ENCODE measurements at regions not wholly inside any gene's neighbourhood (a gene's known extent, or its start where the extent isn't known, plus 50 kb on each side); places are given as distances from the start of the nearest gene placed in this dataset.
"Not testable (repeated sequence)": the region's sequence is repeated elsewhere in the genome, so short reads cannot be mapped to it uniquely, and the experiment has no call there.

DNA sequence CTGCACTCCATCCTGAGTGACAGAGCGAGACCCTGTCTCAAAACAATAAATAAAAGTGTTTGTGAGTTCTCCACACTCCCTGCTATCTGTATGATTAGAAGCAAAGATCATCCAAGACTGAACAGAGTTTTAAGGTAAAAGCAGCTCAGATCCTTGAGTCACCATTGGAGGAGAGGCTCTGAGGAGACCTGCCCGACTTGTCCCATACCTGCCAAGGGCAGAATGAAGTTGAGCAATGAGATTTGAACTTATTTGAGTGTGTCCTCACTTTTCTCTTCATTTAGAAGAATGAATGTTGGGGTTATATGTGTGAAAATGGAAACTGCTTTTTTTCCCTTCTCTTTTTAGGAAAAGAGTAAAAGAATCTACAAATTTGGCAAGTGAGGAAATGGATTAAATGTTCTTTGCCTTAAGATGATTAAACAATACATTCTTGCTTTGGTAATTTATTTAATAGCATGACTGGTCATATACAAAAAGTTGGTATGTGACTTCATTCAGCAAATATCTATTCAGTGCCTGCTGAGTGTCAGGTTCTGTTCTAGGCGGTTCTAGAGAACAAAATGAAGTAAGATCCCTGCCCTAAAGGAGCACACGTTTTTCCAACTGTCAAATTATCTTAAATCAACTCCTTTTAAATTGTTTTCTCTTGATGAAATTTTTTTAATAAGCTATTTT is 195.7 kb downstream of the ALDH8A1 start:
- Histone ChIP-seq H3K4me1 (no peaks in the 10 kb centered on the region), H3K9me3 (no peaks in the 10 kb centered on the region), H3K27ac (peak overlapping the region in 3 of 4 donors; percentile 4 to 30 (median 11)), H3K27me3 (no peaks in the 10 kb centered on the region), H3K36me3 (no peaks in the 10 kb centered on the region), H3K4me3 (no peak overlapping the region)
- TF ChIP-seq, protein P1, sequence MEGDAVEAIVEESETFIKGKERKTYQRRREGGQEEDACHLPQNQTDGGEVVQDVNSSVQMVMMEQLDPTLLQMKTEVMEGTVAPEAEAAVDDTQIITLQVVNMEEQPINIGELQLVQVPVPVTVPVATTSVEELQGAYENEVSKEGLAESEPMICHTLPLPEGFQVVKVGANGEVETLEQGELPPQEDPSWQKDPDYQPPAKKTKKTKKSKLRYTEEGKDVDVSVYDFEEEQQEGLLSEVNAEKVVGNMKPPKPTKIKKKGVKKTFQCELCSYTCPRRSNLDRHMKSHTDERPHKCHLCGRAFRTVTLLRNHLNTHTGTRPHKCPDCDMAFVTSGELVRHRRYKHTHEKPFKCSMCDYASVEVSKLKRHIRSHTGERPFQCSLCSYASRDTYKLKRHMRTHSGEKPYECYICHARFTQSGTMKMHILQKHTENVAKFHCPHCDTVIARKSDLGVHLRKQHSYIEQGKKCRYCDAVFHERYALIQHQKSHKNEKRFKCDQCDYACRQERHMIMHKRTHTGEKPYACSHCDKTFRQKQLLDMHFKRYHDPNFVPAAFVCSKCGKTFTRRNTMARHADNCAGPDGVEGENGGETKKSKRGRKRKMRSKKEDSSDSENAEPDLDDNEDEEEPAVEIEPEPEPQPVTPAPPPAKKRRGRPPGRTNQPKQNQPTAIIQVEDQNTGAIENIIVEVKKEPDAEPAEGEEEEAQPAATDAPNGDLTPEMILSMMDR (IDR thresholded peaks at IDR 0.05), result no peak
- no peak for FAIRE-seq
- ATAC-seq, result no peak
- no peak for DNase-seq
- 71 to 75% methylated on average over 4 of the region's 4 CpGs for WGBS, 2 donors
- intact Hi-C loops (cut with DNase I), result no loop called here

DNA sequence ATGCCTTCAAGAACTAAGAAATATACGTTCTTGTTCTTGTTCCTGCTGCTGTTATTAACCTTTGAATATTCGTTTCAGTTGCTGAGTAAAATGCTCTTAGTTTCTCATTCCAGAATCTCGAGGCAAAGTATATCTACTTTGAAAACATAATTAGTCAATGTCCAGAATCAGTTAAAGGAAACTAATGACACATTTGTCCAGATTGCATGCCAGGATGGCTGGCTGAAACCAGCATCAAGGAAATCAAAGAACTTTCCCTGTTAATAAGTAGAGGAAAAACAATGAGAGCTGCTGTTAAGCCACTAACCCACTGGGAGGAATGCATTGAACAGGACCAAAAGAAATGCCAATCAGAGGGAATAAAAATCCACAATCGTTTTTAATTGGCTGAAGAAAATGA is 196.9 kb downstream of the ALDH8A1 start:
- no peaks in the 10 kb centered on the region for H3K4me1 ChIP-seq
- no peak overlapping the region for H3K4me3 ChIP-seq
- TF ChIP-seq, protein P1 (IDR thresholded peaks at IDR 0.05), result no peak
- H3K9me3 ChIP-seq, result no peaks in the 10 kb centered on the region
- no peaks in the 10 kb centered on the region for H3K27me3 ChIP-seq
- FAIRE-seq, result no peak
- WGBS, 2 donors, result 4 to 16% methylated on average over 4 of the region's 4 CpGs
- intact Hi-C loops (cut with DNase I), result no loop called here
- peak overlapping the region in 2 of 4 donors; percentile 30 to 67 for H3K27ac ChIP-seq
- peak in 1 of 6 donors; percentile 27 for DNase-seq
- ATAC-seq, result peak; percentile 72 to 91 (median 82)
- no peaks in the 10 kb centered on the region for H3K36me3 ChIP-seq

DNA sequence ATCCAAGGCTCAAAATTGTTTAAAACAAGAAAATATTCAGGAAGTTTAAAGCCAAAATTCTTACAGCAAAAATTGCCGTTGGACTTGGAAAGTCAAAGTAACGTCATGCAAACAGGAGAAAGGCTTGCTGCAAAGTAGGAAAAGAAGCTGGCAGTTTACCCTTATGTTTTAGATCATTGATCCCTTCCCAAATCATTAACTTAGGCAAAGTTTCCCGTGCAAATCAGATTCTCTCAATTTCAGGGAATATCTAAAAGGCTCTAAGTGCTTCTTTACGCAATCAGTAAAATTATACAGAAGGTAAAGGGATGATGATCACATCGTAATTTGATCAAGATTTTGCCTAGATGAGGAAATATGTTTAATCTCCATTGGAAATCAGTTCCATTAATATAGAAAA is 197.5 kb downstream of the ALDH8A1 start:
- H3K36me3 ChIP-seq, result no peaks in the 10 kb centered on the region
- intact Hi-C loops (cut with DNase I), result no loop called here
- DNase-seq, result no peak
- peak in 1 of 4 donors; percentile 39 for ATAC-seq
- peak overlapping the region in 2 of 4 donors; percentile 30 to 67 for H3K27ac ChIP-seq
- FAIRE-seq, result no peak
- H3K27me3 ChIP-seq, result no peaks in the 10 kb centered on the region
- TF ChIP-seq, protein P1 (IDR thresholded peaks at IDR 0.05), result no peak
- no peak overlapping the region for H3K4me3 ChIP-seq
- WGBS, 2 donors, result 47% methylated on average over 5 of the region's 5 CpGs
- H3K4me1 ChIP-seq, result no peaks in the 10 kb centered on the region
- no peaks in the 10 kb centered on the region for H3K9me3 ChIP-seq

DNA sequence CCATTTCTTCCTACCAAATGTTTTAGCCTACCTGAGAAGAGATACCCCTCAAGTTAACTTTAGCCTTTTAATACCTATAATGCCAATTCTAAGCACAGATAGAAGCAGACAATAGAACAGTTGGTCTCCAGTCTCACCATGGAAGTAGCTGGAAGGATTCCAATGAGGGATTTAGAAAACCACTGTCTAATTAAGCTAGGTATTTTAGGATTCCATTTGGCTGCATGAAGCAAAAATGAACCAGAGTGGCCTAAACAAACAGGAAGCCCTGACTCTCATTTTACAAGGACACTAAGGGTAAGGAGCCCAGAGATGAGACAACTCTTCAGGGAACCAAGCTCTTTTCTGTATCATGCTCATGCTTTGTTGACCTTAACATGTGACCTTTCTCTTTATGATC is 199.2 kb downstream of the ALDH8A1 start:
- no peak overlapping the region for H3K27ac ChIP-seq
- no peak overlapping the region for H3K4me3 ChIP-seq
- no peak for ATAC-seq
- H3K4me1 ChIP-seq, result no peaks in the 10 kb centered on the region
- no peaks in the 10 kb centered on the region for H3K36me3 ChIP-seq
- intact Hi-C loops (cut with DNase I), result no loop called here
- no peak for FAIRE-seq
- H3K9me3 ChIP-seq, result no peaks in the 10 kb centered on the region
- DNase-seq, result no peak
- TF ChIP-seq, protein P1 (IDR thresholded peaks at IDR 0.05), result no peak
- H3K27me3 ChIP-seq, result no peaks in the 10 kb centered on the region

DNA sequence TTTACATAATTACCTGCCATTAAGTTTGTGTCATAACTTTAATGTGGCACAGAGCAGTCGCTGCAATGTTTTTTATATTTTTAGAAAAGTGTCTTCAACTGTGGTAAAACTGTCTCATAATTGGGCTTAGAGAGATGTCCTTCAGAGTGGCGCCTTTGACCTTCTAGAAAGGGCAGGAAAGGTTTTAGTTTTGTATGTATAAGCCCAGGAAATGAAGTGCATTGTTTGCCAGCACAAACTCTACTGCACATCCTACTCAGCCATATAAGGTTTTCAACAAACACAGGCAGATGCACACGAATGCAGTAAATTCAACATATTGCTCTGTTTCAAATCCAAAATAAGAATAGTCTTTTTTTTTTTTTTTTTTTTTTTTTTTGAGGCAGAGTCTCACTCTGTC is 201.4 kb downstream of the ALDH8A1 start:
- Histone ChIP-seq H3K4me1 (no peaks in the 10 kb centered on the region), H3K9me3 (no peaks in the 10 kb centered on the region), H3K4me3 (no peak overlapping the region), H3K27ac (no peak overlapping the region), H3K27me3 (no peaks in the 10 kb centered on the region), H3K36me3 (no peaks in the 10 kb centered on the region)
- WGBS, 2 donors, result 74 to 84% methylated on average over 3 of the region's 3 CpGs
- no peak for ATAC-seq
- FAIRE-seq, result no peak
- TF ChIP-seq, protein P1 (IDR thresholded peaks at IDR 0.05), result no peak
- no peak for DNase-seq
- intact Hi-C loops (cut with DNase I), result no loop called here

DNA sequence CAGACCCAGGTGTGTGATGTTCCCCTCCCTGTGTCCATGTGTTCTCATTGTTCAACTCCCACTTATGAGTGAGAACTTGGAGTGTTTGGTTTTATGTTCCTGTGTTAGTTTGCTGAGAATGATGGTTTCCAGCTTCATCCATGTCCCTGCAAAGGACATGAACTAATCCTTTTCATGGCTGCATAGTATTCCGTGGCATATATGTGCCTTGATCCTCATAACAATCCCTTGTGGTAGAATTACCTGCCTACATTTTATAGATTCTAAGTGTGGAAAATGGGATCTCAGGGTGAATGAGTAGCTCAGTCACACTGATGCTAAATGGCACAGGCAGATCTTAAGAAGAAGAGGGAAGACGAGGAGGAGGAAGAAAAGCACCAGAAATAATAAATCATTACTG is 202.7 kb downstream of the ALDH8A1 start:
- H3K27me3 ChIP-seq; H3K4me3 ChIP-seq; H3K4me1 ChIP-seq; intact Hi-C loops (cut with DNase I); H3K27ac ChIP-seq; H3K36me3 ChIP-seq; FAIRE-seq; ATAC-seq; DNase-seq; H3K9me3 ChIP-seq: not testable (repeated sequence)
- 71 to 83% methylated on average over 2 of the region's 2 CpGs for WGBS, 2 donors
